ENCODE measurements at regions not wholly inside any gene's neighbourhood (a gene's known extent, or its start where the extent isn't known, plus 50 kb on each side); places are given as distances from the start of the nearest gene placed in this dataset.

- Histone ChIP-seq H3K27me3 (replicated peaks in 1 of 2; ENCODE audit: control insufficient read depth in 2 of 2, insufficient read depth in 2 of 2, low read length in 1 of 2) (no peaks in the 10 kb centered on the region), H3K4me2 (ENCODE audit: control insufficient read depth, insufficient read depth) (no peak overlapping the region), H3K27ac (ENCODE audit: control insufficient read depth, insufficient read depth) (no peak overlapping the region), H3K9ac (ENCODE audit: control insufficient read depth, insufficient read depth, low read length) (no peak overlapping the region), H3K4me3 (no peak overlapping the region), H4K20me1 (ENCODE audit: control insufficient read depth, insufficient read depth) (no peaks in the 10 kb centered on the region), H3K79me2 (ENCODE audit: control insufficient read depth, insufficient read depth, low read length) (no peaks in the 10 kb centered on the region), H3K4me1 (ENCODE audit: control insufficient read depth, insufficient read depth, low read length) (no peaks in the 10 kb centered on the region), H3K36me3 (ENCODE audit: control insufficient read depth in 2 of 2, insufficient read depth in 2 of 2, low read length in 1 of 2) (no peaks in the 10 kb centered on the region), H2AFZ (ENCODE audit: control insufficient read depth, low read depth, low read length) (no peak overlapping the region), H3K9me3 (replicated peaks; ENCODE audit: control insufficient read depth, insufficient read depth, low read length) (no peaks in the 10 kb centered on the region)
- SMC1A ChIA-PET (ENCODE audit: uncharacterized antibody, unreplicated experiment), result no interaction called here
- BruUV-seq (replicated peaks), result no TSS peak
- in situ Hi-C loops (cut with MboI), result no loop called here
- CTCF ChIA-PET, result no interaction called here
- ATAC-seq (no peak), FAIRE-seq (no peak), DNase-seq (ENCODE audit: low read depth, low spot score) (no peak)
- POLR2A ChIA-PET, result no interaction called here
- WGBS (ENCODE audit: insufficient coverage, insufficient replicate concordance, low lambda C conversion rate, missing lambda C conversion rate), result 0% methylated on average over 2 of the region's 2 CpGs
- RAD21 ChIA-PET (ENCODE audit: unreplicated experiment), result no interaction called here
- TF ChIP-seq BCL11A (IDR thresholded peaks at IDR 0.05; ENCODE audit: low read depth, low read length) (no peak), CTCF (IDR thresholded peaks at IDR 0.05 in 2 of 3, conservative IDR thresholded peaks at IDR 0.05 in 1 of 3; ENCODE audit: control insufficient read depth in 2 of 3, extremely low read depth in 1 of 3, insufficient read depth in 1 of 3, low read depth in 3 of 3, low read length in 3 of 3) (no peak), CHD1 (IDR thresholded peaks at IDR 0.05; ENCODE audit: low read depth, low read length) (no peak), RCOR1 (conservative IDR thresholded peaks at IDR 0.05; ENCODE audit: low read depth, low read length) (no peak), ESRRA (IDR thresholded peaks at IDR 0.05; ENCODE audit: low read length) (no peak), HCFC1 (IDR thresholded peaks at IDR 0.05; ENCODE audit: low read length) (no peak), POLR2AphosphoS2 (IDR thresholded peaks at IDR 0.05; ENCODE audit: low read depth, low read length) (no peak), SIN3A (IDR thresholded peaks at IDR 0.05; ENCODE audit: low read depth, low read length) (no peak), USF1 (IDR thresholded peaks at IDR 0.05; ENCODE audit: borderline replicate concordance, extremely low read length, insufficient read depth, low read depth, low read length) (no peak), RFX5 (IDR thresholded peaks at IDR 0.05; ENCODE audit: low read depth, low read length) (no peak), NRF1 (conservative IDR thresholded peaks at IDR 0.05; ENCODE audit: low read depth, low read length) (no peak)
- TF ChIP-seq, protein P1, sequence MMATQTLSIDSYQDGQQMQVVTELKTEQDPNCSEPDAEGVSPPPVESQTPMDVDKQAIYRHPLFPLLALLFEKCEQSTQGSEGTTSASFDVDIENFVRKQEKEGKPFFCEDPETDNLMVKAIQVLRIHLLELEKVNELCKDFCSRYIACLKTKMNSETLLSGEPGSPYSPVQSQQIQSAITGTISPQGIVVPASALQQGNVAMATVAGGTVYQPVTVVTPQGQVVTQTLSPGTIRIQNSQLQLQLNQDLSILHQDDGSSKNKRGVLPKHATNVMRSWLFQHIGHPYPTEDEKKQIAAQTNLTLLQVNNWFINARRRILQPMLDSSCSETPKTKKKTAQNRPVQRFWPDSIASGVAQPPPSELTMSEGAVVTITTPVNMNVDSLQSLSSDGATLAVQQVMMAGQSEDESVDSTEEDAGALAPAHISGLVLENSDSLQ (IDR thresholded peaks at IDR 0.05), result no peak
- TF ChIP-seq, protein P2, sequence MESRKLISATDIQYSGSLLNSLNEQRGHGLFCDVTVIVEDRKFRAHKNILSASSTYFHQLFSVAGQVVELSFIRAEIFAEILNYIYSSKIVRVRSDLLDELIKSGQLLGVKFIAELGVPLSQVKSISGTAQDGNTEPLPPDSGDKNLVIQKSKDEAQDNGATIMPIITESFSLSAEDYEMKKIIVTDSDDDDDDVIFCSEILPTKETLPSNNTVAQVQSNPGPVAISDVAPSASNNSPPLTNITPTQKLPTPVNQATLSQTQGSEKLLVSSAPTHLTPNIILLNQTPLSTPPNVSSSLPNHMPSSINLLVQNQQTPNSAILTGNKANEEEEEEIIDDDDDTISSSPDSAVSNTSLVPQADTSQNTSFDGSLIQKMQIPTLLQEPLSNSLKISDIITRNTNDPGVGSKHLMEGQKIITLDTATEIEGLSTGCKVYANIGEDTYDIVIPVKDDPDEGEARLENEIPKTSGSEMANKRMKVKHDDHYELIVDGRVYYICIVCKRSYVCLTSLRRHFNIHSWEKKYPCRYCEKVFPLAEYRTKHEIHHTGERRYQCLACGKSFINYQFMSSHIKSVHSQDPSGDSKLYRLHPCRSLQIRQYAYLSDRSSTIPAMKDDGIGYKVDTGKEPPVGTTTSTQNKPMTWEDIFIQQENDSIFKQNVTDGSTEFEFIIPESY (IDR thresholded peaks at IDR 0.05), result no peak
- intact Hi-C loops (cut with micrococcal nuclease; ENCODE audit: unreplicated experiment), result no loop called here
Measured at GRCh38 chr4:18389115-18389514, 367.6 kb upstream of the LCORL start.

Data from GM12878 (cell line).